Adipocyte (in vitro differentiated cells): ENCODE measurements at regions not wholly inside any gene's neighbourhood (a gene's known extent, or its start where the extent isn't known, plus 50 kb on each side); places are given as distances from the start of the nearest gene placed in this dataset.
A peak's percentile ranks its signal among the peaks of the same experiment; 100 is the strongest.

Experiments used
- DNase-seq: peaks from one replicate; pipeline ENCODE4 v3.0.0-alpha.2; 2015; ENCODE audit warnings: low read depth
- H3K27me3 ChIP-seq: replicated peaks from 2 replicates; pipeline ENCODE4 v1.7.0; 2013; ENCODE audit warnings: mild to moderate bottlenecking, low read length, moderate library complexity; ENCODE audit not compliant: control insufficient read depth, insufficient read depth
- H3K36me3 ChIP-seq: 2 replicates; pipeline ENCODE4 v1.7.0; 2013; ENCODE audit warnings: low read length, mild to moderate bottlenecking, moderate library complexity; ENCODE audit not compliant: control insufficient read depth, insufficient read depth, severe bottlenecking
- H3K4me1 ChIP-seq: 2 replicates; pipeline ENCODE4 v1.7.0; 2013; ENCODE audit warnings: mild to moderate bottlenecking, low read length, moderate library complexity; ENCODE audit not compliant: control insufficient read depth, insufficient read depth
- H3K4me3 ChIP-seq: 2 replicates; pipeline ENCODE4 v1.7.0; 2013; ENCODE audit warnings: mild to moderate bottlenecking, low read length, moderate library complexity
- H3K9ac ChIP-seq: 2 replicates; pipeline ENCODE4 v1.7.0; 2013; ENCODE audit warnings: mild to moderate bottlenecking, low read length, moderate library complexity
- H3K9me3 ChIP-seq: 2 replicates; pipeline ENCODE4 v1.7.0; 2013; ENCODE audit warnings: mild to moderate bottlenecking, low read length, moderate library complexity; ENCODE audit not compliant: control insufficient read depth

DNA sequence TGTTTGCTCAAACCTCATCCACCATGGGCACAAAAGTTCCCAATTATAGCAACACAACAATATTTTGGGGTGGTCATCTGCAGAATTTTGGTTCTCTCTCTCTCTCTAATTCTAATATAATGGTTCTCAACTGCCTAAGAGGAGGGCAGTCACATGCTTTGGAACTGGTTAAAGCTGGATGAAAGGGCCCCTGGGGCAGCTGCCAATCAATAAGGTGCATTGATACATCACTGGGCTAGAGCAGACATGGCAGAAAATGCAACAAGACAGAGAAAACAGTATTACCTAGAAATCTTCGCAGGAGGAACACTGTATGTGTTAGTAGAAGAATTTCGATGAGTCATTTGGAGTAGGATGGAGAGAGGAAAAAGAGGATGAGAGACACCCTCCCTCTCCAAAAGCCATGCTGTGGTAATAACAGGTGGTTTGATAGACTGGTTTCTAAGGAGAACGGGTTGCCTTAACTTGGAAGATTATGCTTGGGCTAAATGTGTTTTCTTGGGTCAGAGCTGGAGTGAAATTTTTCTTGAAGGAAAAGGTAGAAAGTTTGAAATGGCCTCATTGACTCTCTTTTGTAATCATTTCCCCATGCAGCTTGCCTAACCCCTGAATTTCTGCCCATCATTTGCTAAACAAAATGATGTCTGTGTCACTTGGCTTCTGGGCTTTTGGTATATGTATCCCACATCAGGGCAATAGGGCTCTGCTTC is 67.1 kb upstream of the HIF1A start:
- Histone ChIP-seq H3K4me1 (peaks cover 31% of the 10 kb centered on the region), H3K4me3 (no peak overlapping the region), H3K27me3 (no peaks in the 10 kb centered on the region), H3K9ac (no peak overlapping the region), H3K36me3 (no peaks in the 10 kb centered on the region), H3K9me3 (no peaks in the 10 kb centered on the region)
- DNase-seq, result no peak

DNA sequence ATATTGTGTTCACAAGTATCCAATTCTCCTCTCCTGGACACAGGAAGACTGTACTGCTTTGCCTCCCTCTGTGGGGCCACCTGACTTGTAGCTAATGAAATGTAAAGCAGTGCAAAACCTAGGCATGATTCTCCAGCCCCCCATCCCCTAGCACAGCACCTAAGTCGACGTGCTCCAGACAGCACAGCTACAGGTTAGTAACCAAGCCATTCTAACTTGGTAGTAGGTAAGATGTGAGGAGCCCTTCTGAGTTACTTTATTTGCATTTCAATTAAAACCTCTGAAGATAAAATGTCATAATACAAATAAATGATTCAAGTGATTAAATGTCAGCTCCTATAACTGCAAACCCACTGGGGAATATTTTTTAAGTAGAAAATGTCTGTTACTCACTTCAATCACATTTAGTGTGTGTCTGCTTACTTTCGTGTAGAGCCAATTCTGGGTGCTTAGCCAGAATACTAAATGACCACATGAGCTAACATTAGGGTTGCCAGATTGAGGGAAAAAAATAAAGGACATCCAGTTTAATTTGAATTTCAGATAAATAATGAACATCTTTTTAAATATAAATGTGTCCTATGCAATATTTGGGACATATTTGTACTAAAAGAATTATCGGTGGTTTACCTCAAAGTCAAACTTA is 64.8 kb upstream of the HIF1A start:
- no peaks in the 10 kb centered on the region for H3K36me3 ChIP-seq
- no peaks in the 10 kb centered on the region for H3K27me3 ChIP-seq
- no peaks in the 10 kb centered on the region for H3K9me3 ChIP-seq
- H3K4me1 ChIP-seq, result peaks cover 26% of the 10 kb centered on the region
- no peak overlapping the region for H3K4me3 ChIP-seq
- no peak for DNase-seq
- no peak overlapping the region for H3K9ac ChIP-seq

DNA sequence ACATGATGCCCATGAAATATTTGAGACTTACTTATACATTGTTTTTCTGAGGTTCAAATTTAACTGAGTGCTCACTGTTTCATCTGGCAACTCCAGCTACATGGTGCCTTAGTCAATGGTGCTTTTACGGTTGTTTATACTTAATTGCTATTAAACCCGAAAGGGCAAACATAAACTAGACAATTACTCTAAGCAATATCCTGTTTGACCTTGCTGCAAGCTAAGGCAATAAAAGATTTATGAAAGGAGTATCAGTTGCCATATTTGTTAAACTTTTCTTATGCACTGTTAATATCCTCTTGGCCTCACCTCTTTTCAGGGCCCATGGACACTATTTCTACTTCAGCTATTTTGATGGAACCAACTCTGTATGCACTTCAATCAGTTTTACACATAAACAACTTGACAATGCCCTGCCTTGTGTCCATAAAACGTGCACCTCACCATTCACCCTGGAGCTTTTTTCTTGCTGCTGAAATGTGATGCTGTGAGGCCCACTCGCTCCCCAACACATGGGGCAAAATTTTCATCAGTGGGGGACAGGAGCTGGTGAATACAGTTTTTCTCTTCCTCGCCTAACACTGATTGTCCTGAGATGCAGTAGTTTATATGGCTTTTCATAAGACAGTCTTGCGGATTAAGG is 64.1 kb upstream of the HIF1A start:
- no peak overlapping the region for H3K4me3 ChIP-seq
- no peaks in the 10 kb centered on the region for H3K27me3 ChIP-seq
- no peak for DNase-seq
- H3K4me1 ChIP-seq, result peaks cover 26% of the 10 kb centered on the region
- no peaks in the 10 kb centered on the region for H3K9me3 ChIP-seq
- H3K36me3 ChIP-seq, result no peaks in the 10 kb centered on the region
- H3K9ac ChIP-seq, result no peak overlapping the region

DNA sequence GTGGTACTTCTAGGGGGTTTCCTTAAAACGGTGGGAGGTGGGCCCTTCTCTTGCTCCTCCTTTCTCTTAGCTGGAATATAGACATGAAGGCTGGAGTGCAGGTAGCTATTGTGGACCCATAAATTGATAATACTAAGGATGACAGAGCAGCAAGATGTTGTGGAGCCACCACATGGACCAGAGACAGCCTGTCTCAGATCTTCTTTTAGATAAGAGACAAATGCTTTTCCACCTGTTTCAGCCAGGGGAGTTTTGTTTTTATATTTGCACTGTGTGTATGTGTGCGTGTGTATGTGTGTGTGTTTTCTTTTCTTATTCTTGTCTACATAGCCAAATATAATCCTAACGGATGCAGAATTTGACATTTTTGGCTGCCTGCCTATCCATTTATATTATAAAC is 62.9 kb upstream of the HIF1A start:
- DNase-seq, result no peak
- no peak overlapping the region for H3K9ac ChIP-seq

DNA sequence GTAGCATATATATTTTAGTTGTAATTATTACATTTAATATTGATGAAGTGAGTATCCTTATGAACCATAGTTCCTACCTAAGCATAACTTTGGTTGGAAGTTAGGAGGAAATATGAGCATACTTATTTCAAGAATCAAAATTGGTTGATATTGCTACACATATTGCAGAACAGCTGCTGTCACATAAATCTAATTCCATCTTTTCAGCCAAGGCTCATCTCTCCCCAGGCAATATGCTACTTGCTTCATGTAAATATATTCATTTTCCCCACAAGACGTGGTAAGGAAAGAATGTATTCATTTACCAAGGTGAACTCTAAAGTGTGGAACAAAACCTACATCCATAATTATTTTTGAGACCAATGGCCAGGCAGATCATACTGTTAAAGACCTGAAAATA is 62.5 kb upstream of the HIF1A start:
- H3K9me3 ChIP-seq, result no peaks in the 10 kb centered on the region
- no peak overlapping the region for H3K4me3 ChIP-seq
- no peaks in the 10 kb centered on the region for H3K36me3 ChIP-seq
- H3K9ac ChIP-seq, result no peak overlapping the region
- DNase-seq, result no peak
- no peaks in the 10 kb centered on the region for H3K27me3 ChIP-seq
- peaks cover 25% of the 10 kb centered on the region for H3K4me1 ChIP-seq

More for the DNA sequence above, 62.9 kb upstream of the HIF1A start:
- Histone ChIP-seq H3K4me3 (no peak overlapping the region), H3K4me1 (peaks cover 26% of the 10 kb centered on the region), H3K27me3 (no peaks in the 10 kb centered on the region), H3K9me3 (no peaks in the 10 kb centered on the region), H3K36me3 (no peaks in the 10 kb centered on the region)

DNA sequence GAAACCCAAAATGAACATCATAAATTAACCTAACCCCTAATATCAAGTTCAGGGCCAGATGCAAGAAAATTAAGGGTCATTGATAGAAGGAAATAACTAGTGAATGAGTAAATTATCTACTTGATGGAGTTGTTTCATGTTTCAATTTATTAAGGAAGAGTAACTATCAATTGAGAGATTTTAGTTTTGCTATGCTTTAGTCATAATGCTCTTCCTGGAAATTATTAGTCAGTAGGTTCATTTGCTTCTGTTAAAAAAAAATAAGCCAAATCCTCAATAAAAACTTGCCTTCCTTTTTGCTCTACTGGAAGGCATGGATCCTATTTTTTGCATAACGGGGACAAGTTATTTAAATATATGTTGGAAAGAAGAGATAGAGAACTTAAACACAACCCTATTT is 59.0 kb upstream of the HIF1A start:
- Histone ChIP-seq H3K9ac (no peak overlapping the region), H3K9me3 (no peaks in the 10 kb centered on the region), H3K36me3 (no peaks in the 10 kb centered on the region), H3K27me3 (no peaks in the 10 kb centered on the region), H3K4me3 (no peak overlapping the region), H3K4me1 (peaks cover 8% of the 10 kb centered on the region)
- DNase-seq, result no peak

DNA sequence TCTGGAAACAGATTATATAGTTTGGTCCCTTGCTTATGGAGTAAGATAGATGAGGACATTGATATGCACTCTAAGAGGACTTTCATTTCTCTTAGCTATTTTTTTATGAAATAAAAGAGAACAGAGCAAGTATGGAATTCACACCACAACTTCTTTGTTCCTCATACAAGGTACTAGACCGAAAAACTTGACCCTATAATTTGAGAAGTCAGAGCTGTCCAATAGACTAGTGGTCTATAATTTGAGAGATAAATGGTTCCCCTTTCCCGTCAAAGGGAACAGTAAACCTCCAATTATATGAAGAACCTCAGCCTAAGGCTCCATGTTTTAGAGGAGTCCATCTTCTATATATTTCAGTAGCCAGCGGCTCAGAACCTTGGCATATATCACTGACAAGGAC is 58.5 kb upstream of the HIF1A start:
- Histone ChIP-seq H3K27me3 (no peaks in the 10 kb centered on the region), H3K4me1 (peaks cover 9% of the 10 kb centered on the region), H3K4me3 (no peak overlapping the region), H3K9ac (no peak overlapping the region), H3K9me3 (no peaks in the 10 kb centered on the region), H3K36me3 (no peaks in the 10 kb centered on the region)
- no peak for DNase-seq

DNA sequence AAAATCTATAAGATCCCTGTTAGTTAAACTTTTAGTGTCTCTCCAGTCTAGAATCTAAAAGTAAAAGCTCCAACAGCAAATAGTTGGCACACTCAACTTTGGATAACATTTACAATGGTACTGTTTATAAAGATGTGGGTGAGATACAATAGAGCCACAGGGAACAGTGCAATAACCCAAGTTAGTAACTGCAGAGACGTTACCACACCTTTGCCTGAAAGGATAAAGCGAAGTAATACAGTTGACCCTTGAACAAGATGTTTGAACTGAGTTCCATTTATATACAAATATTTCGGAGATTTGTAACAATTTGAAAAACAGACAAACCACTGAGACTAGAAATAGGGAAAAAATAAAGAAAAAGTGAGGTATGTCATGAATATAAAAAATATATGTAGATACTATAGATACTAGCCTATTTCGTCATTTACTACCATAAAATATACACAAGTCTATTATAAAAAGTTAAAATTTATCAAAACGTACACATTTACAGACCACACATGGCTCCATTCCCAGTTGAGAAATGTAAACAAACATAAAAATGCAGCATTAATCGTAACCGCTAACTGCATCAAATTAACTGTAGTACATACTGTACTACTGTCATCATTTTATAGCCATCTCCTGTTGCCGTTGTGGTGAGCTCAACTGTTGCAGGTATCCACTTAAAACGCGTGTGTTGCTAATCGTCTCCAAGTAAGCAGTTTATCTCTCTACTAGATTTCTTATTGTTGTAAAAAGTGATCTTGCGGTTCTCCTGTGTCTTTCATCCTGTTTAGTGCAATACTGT is 56.5 kb upstream of the HIF1A start:
- Histone ChIP-seq H3K4me3 (no peak overlapping the region), H3K4me1 (peaks cover 18% of the 10 kb centered on the region), H3K27me3 (no peaks in the 10 kb centered on the region), H3K9ac (no peak overlapping the region), H3K9me3 (no peaks in the 10 kb centered on the region), H3K36me3 (no peaks in the 10 kb centered on the region)
- DNase-seq, result no peak

DNA sequence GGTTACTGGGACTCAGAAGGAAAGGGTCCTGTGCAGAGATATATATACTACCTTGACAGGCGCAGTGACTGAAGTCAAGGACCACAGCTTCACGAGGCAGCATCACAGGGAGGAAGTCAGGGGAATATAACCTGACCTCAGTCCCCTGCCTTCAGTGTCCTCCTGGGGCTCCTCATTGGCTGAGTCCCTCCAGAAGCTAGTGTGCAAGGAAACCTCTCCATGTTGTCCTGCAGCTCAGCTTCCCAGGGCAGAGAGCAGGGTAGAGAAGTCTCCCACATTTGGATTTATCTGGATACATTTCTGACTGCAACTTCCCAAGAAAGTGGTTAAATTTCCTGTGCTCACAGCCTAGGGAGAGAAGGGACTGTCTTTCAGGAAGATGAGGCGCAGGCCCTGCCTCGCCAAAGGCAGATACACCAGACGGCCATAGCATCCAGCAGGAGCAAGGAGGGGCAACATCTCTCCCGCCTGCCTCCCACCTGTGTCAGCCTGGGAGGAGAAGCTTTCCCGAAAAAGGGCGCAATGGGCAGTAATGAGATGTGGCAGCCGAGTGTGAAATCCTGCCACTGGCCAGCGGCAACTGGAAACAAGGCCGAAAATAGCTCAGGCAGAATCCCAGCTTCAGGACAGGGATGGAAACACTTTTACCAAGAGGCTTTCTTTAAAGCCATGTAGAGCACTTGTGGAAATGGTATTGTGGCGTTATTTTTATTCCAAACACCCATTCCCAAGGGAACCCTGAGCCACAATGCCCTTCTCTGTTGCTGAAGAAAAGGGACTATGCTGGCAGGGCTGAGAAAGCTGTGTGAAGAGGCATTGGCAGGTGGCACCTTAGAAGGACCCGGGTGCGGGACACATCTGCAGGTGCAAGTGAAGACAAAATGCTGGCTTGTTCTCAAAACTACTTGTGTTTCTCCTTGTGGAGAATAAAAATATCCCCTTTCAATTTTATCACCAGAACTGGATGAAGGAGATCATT is 54.9 kb upstream of the HIF1A start:
- Histone ChIP-seq H3K27me3 (no peaks in the 10 kb centered on the region), H3K9ac (no peak overlapping the region), H3K9me3 (no peaks in the 10 kb centered on the region), H3K4me1 (peaks cover 29% of the 10 kb centered on the region), H3K4me3 (no peak overlapping the region), H3K36me3 (no peaks in the 10 kb centered on the region)
- no peak for DNase-seq

DNA sequence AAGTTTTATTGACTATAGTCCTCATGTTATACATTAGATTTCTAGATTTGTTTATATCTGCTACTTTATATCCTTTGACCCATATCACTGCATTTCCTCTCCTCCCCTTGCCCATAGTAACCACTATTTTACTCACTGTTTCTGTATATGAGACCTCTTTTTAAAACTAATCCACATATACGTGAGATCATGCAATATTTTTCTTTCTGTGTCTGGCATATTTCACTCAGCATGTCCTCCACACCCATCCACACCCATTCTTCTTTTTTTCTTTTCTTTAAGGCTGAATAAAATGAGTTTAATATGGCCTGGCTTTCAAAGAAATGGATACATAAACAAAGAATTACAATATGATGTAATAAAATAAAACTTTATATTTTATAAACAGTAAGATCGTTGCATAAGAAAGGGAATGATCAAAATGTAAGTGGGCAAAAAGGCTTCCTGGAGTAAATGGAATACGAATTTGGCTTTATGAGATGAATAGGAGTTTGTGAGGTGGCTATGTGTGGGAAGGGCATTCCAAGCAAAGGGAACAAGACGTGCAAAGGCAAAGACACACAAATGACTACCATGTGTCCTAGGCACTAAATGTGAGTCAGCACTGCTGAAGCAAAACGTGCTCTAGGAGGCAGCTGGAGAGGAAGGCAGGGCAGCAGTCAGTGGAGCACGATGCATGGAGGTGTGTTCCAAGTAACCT is 53.2 kb upstream of the HIF1A start:
- Histone ChIP-seq H3K27me3 (no peaks in the 10 kb centered on the region), H3K4me1 (peaks cover 37% of the 10 kb centered on the region), H3K9ac (no peak overlapping the region), H3K36me3 (no peaks in the 10 kb centered on the region), H3K9me3 (no peaks in the 10 kb centered on the region), H3K4me3 (no peak overlapping the region)
- peak; percentile 94 for DNase-seq
